ENCODE measurements at regions not wholly inside any gene's neighbourhood (a gene's known extent, or its start where the extent isn't known, plus 50 kb on each side); places are given as distances from the start of the nearest gene placed in this dataset.

- Histone ChIP-seq H3K9me3 (no peaks in the 10 kb centered on the region), H3K4me3 (no peak overlapping the region), H3K4me1 (no peaks in the 10 kb centered on the region), H3K36me3 (no peaks in the 10 kb centered on the region), H3K27me3 (ENCODE audit: low read depth) (no peaks in the 10 kb centered on the region), H3K27ac (no peak overlapping the region)
- no peak for ATAC-seq
- DNase-seq = no peak
- TF ChIP-seq CTCF (IDR thresholded peaks at IDR 0.05) = no peak
- intact Hi-C loops (cut with DNase I) = no loop called here
These were observed 56.6 kb upstream of the SETBP1 start for GRCh38 chr18:44624052-44624451.

- intact Hi-C loops (cut with DNase I) = no loop called here
- ATAC-seq (no peak), DNase-seq (no peak)
- Histone ChIP-seq H3K36me3 (no peaks in the 10 kb centered on the region), H3K9me3 (no peaks in the 10 kb centered on the region), H3K27ac (no peak overlapping the region), H3K4me1 (no peaks in the 10 kb centered on the region), H3K27me3 (ENCODE audit: low read depth) (no peaks in the 10 kb centered on the region), H3K4me3 (no peak overlapping the region)
- TF ChIP-seq CTCF (IDR thresholded peaks at IDR 0.05) = no peak
These were observed 55.3 kb upstream of the SETBP1 start for GRCh38 chr18:44625386-44625785.

GRCh38 chr18:44626236-44626635 lies 54.5 kb upstream of the SETBP1 start:
- Histone ChIP-seq H3K27me3 (ENCODE audit: low read depth) (no peaks in the 10 kb centered on the region), H3K27ac (no peak overlapping the region), H3K4me1 (no peaks in the 10 kb centered on the region), H3K4me3 (no peak overlapping the region), H3K9me3 (no peaks in the 10 kb centered on the region), H3K36me3 (no peaks in the 10 kb centered on the region)
- no peak for TF ChIP-seq CTCF (IDR thresholded peaks at IDR 0.05)
- ATAC-seq (no peak), DNase-seq (no peak)
- intact Hi-C loops (cut with DNase I) = no loop called here

GRCh38 chr18:44626807-44627206 lies 53.9 kb upstream of the SETBP1 start:
- ATAC-seq (no peak), DNase-seq (no peak)
- Histone ChIP-seq H3K27me3 (ENCODE audit: low read depth) (no peaks in the 10 kb centered on the region), H3K4me1 (no peaks in the 10 kb centered on the region), H3K27ac (no peak overlapping the region), H3K4me3 (no peak overlapping the region), H3K36me3 (no peaks in the 10 kb centered on the region), H3K9me3 (no peaks in the 10 kb centered on the region)
- TF ChIP-seq CTCF (IDR thresholded peaks at IDR 0.05) = no peak
- intact Hi-C loops (cut with DNase I) = no loop called here

- ATAC-seq (no peak), DNase-seq (no peak)
- no peak overlapping the region for H3K4me3 ChIP-seq
- H3K9me3 ChIP-seq = no peaks in the 10 kb centered on the region
- H3K27ac ChIP-seq = no peak overlapping the region
- intact Hi-C loops (cut with DNase I) = no loop called here
- no peaks in the 10 kb centered on the region for H3K36me3 ChIP-seq
- H3K4me1 ChIP-seq = no peaks in the 10 kb centered on the region
- TF ChIP-seq CTCF (IDR thresholded peaks at IDR 0.05) = no peak
- H3K27me3 ChIP-seq (ENCODE audit: low read depth) = no peaks in the 10 kb centered on the region
These were observed 53.4 kb upstream of the SETBP1 start for GRCh38 chr18:44627280-44627679.

- ATAC-seq = no peak
- Histone ChIP-seq H3K27me3 (ENCODE audit: low read depth) (no peaks in the 10 kb centered on the region), H3K27ac (no peak overlapping the region), H3K4me3 (no peak overlapping the region), H3K4me1 (no peaks in the 10 kb centered on the region), H3K9me3 (no peaks in the 10 kb centered on the region), H3K36me3 (no peaks in the 10 kb centered on the region)
- intact Hi-C loops (cut with DNase I) = no loop called here
- no peak for DNase-seq
- TF ChIP-seq CTCF (IDR thresholded peaks at IDR 0.05) = no peak
These were observed 51.3 kb upstream of the SETBP1 start for GRCh38 chr18:44629406-44629805.

Data from lower lobe of right lung (tissue), 2 donors.